ENCODE measurements at regions not wholly inside any gene's neighbourhood (a gene's known extent, or its start where the extent isn't known, plus 50 kb on each side); places are given as distances from the start of the nearest gene placed in this dataset.

DNA sequence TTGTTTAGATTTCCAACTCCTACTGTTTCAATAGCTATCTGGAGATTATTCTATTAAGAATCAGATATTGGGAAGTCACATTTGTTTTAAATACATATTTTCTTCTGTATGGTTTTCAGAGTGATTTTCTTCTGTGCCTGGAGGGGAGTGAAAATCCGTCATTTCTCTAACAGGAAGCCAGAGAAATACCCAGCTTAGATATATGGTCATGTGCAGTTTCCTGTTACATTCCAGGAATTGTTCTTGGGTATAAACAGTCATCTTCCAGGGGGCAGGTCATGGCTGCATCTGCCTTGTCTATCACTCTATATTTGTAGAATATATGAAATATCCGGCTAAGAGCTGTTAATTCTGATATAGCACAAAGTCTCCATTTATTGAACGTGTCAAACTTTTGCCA lies 77.5 kb upstream of the MIR17HG start:
- TF ChIP-seq CTCF (IDR thresholded peaks at IDR 0.05 in 2 of 3, conservative IDR thresholded peaks at IDR 0.05 in 1 of 3; ENCODE audit: borderline replicate concordance in 1 of 3, insufficient read depth in 1 of 3, low read depth in 2 of 3, low read length in 2 of 3) (no peak), ZFX (IDR thresholded peaks at IDR 0.05) (no peak), ZBTB33 (IDR thresholded peaks at IDR 0.05; ENCODE audit: extremely low read depth, insufficient replicate concordance, low read length) (no peak), POLR2AphosphoS5 (IDR thresholded peaks at IDR 0.05; ENCODE audit: low read depth, low read length) (no peak), POLR2A (IDR thresholded peaks at IDR 0.05; ENCODE audit: borderline replicate concordance, extremely low read depth, insufficient read depth, insufficient read length) (no peak), ZNF274 (IDR thresholded peaks at IDR 0.05; ENCODE audit: low read depth, low read length) (no peak), RAD21 (IDR thresholded peaks at IDR 0.05; ENCODE audit: low read depth) (no peak), TCF7L2 (IDR thresholded peaks at IDR 0.05; ENCODE audit: borderline replicate concordance, extremely low read depth, insufficient read depth, insufficient read length) (no peak)

All from HCT116 (cell line).